ENCODE measurements at regions not wholly inside any gene's neighbourhood (a gene's known extent, or its start where the extent isn't known, plus 50 kb on each side); places are given as distances from the start of the nearest gene placed in this dataset.

DNA sequence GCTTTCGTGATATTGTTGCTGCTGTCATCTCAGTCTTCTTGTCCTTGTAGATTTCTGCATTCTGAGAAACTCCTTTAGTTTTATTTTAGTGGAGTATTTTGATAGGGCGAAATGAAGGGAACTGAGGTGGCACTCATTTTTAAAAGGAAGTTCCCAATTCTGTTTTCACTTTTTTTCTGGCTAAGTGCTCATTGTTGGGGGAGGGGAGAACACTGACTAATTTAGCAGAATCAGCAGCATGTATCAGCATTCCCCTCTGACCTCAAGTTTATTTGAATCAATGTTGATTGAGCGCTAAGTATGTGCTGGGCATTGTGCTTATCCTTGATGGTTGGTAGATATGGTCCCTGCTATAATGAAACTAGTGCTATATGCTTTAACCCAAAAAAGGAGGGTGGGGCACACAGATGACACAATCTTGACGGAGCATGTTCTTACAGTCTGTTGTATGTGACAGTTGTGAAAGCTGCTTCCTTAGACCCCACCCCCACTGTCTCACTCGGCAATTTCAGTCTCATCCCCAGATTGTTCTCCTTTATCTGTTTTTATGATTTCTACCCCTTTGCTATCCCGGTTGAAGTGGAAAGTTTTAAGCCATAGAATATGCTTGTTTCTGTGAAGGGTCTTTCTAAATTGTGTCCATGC, 262.4 kb downstream of the SOX4 start:
- intact Hi-C loops (cut with DNase I, micrococcal nuclease): no loop called here
- no peak for ATAC-seq

DNA sequence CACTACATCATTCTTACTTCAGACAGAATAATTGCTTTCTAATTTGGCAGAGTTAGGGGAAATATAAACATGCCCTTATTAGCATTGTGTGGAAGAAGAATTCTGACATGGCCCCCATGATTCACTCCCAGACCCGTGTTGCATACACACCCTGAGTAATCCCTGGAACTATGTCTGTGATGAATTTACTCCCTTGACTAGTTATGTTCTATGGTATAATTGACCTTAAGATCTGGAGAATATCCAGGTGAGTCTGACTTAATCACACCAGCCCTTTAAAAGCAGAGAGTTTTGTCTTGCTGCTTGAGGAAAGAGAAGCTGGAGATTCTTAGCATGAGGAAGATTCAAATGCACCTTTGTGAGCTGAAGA, 262.9 kb downstream of the SOX4 start:
- DNase-seq (no peak), ATAC-seq (no peak)
- H3K9me3 ChIP-seq: no peaks in the 10 kb centered on the region
- intact Hi-C loops (cut with DNase I, micrococcal nuclease): no loop called here
- H3K4me3 ChIP-seq: no peak overlapping the region
- H3K4me1 ChIP-seq (ENCODE audit: low read depth): no peaks in the 10 kb centered on the region
- TF ChIP-seq, protein P1, sequence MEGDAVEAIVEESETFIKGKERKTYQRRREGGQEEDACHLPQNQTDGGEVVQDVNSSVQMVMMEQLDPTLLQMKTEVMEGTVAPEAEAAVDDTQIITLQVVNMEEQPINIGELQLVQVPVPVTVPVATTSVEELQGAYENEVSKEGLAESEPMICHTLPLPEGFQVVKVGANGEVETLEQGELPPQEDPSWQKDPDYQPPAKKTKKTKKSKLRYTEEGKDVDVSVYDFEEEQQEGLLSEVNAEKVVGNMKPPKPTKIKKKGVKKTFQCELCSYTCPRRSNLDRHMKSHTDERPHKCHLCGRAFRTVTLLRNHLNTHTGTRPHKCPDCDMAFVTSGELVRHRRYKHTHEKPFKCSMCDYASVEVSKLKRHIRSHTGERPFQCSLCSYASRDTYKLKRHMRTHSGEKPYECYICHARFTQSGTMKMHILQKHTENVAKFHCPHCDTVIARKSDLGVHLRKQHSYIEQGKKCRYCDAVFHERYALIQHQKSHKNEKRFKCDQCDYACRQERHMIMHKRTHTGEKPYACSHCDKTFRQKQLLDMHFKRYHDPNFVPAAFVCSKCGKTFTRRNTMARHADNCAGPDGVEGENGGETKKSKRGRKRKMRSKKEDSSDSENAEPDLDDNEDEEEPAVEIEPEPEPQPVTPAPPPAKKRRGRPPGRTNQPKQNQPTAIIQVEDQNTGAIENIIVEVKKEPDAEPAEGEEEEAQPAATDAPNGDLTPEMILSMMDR (IDR thresholded peaks at IDR 0.05): no peak
- no peaks in the 10 kb centered on the region for H3K36me3 ChIP-seq (ENCODE audit: low read depth)

More for the DNA sequence above, 262.4 kb downstream of the SOX4 start:
- Histone ChIP-seq H3K4me3 (no peak overlapping the region), H3K36me3 (ENCODE audit: low read depth) (no peaks in the 10 kb centered on the region), H3K9me3 (no peaks in the 10 kb centered on the region), H3K4me1 (ENCODE audit: low read depth) (no peaks in the 10 kb centered on the region)
- TF ChIP-seq, protein P1 (IDR thresholded peaks at IDR 0.05): no peak
- DNase-seq: no peak

DNA sequence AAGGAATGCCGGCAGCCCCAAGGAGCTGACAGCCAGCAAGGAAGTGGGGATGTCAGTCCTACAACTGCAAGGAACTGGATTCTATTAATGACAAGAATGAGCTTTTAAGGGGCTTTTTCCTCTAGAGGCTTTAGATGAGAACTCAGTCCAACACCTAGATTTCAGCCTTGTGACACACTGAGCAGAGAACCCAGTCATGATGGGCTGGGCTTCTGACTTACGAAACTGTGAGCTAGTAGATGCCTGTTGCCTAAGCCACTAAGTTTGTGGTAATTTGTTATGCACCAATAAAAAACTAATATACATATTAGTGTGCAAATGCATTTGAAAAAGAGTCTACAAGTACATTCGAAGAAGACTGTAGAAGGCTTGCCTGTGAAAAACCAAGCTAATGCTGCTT, 263.3 kb downstream of the SOX4 start:
- H3K4me1 ChIP-seq (ENCODE audit: low read depth): no peaks in the 10 kb centered on the region
- ATAC-seq (no peak), DNase-seq (no peak)
- intact Hi-C loops (cut with DNase I, micrococcal nuclease): no loop called here
- H3K4me3 ChIP-seq: no peak overlapping the region
- no peaks in the 10 kb centered on the region for H3K9me3 ChIP-seq
- TF ChIP-seq, protein P1 (IDR thresholded peaks at IDR 0.05): no peak
- H3K36me3 ChIP-seq (ENCODE audit: low read depth): no peaks in the 10 kb centered on the region

DNA sequence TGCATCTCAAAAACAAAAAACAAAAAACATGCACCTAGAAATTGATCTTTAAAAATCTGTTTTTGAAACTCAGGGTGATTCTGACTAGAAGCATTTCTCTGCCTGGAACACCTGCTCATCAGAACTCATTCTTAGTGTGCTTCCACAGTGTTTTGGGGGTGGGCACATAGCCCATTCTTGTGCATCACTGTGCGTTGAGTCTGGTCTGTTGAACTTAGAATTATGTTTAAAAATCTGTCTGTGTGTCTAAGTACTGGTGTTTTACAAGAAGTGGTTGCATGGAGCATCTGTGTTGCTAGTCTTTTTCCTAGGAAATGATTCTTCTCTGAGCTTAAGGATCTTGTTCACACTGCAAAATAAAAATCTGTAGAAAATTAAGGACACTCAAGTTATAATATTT, 264.5 kb downstream of the SOX4 start:
- Histone ChIP-seq H3K4me3 (no peak overlapping the region), H3K9me3 (no peaks in the 10 kb centered on the region), H3K36me3 (ENCODE audit: low read depth) (no peaks in the 10 kb centered on the region), H3K4me1 (ENCODE audit: low read depth) (no peaks in the 10 kb centered on the region)
- TF ChIP-seq, protein P1 (IDR thresholded peaks at IDR 0.05): no peak
- no peak for DNase-seq
- no peak for ATAC-seq
- intact Hi-C loops (cut with DNase I, micrococcal nuclease): no loop called here

DNA sequence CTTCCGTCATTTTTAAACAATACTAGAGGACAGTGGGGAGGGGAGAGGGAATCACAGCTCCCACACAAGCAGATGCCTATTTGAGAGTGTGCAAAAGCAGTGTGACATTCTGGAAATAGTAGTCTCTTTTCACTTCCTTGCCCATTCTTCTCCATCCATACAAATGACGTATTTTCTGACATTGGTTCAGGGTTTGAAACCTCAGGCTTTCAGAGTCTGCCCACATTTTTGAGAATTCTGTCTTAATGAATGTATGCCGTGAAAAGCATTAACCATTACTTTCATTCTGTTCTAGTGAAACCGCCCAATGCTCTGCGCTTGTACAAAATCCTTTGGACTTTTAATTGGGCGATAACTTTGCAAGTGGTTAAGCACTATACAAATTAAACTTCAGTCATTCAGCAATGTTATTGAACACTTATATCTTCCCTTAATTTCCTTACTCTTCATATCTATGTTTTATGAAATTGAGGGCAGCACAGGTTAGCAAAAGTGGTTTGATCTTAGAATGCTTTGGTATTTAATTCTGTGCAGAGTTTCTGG, 265.7 kb downstream of the SOX4 start:
- TF ChIP-seq, protein P1 (IDR thresholded peaks at IDR 0.05): no peak
- Histone ChIP-seq H3K9me3 (no peaks in the 10 kb centered on the region), H3K4me3 (no peak overlapping the region), H3K36me3 (ENCODE audit: low read depth) (no peaks in the 10 kb centered on the region), H3K4me1 (ENCODE audit: low read depth) (no peaks in the 10 kb centered on the region)
- DNase-seq: no peak
- intact Hi-C loops (cut with DNase I, micrococcal nuclease): no loop called here
- no peak for ATAC-seq
